Endothelial cell of umbilical vein (primary cell): ENCODE measurements at regions not wholly inside any gene's neighbourhood (a gene's known extent, or its start where the extent isn't known, plus 50 kb on each side); places are given as distances from the start of the nearest gene placed in this dataset.

Experiments used
- BruUV-seq: library from RNA; stranded (reverse); fragments of 400-500 nt; replicated peaks from 2 replicates; lab custom pipeline; 2021; lab: Mats Ljungman, UMichigan
- CTCF ChIA-PET: fragments of 300-600, 350-600 bp; sonication (Branson Sonifier 250); formaldehyde crosslinking; loops from one replicate; lab custom pipeline; 2021; ENCODE audit warnings: antibody characterized with exemption, inconsistent platforms; lab: Charles Lee
- POLR2A ChIA-PET: fragments of 300-600, 350-600 bp; sonication (Branson Sonifier 250); formaldehyde crosslinking; loops from one replicate; lab custom pipeline; 2021; ENCODE audit warnings: antibody characterized with exemption, inconsistent platforms; lab: Charles Lee
- DNase-seq: peaks from one replicate; pipeline ENCODE4 v3.0.0-alpha.2; 2011; ENCODE audit warnings: low read depth, low spot score
- FAIRE-seq: peaks from 2 replicates; lab custom pipeline; 2011; peaks lifted over from hg19 to GRCh38; lab: Jason Lieb, UNC
- H2AFZ ChIP-seq: 2 replicates; pipeline ENCODE4 v1.6.0; 2012; ENCODE audit warnings: low read depth, low read length, control low read depth, inconsistent platforms
- H3K27ac ChIP-seq: 2 replicates; pipeline ENCODE4 v1.5.1; 2011; ENCODE audit warnings: low read depth, mild to moderate bottlenecking, control low read depth, low read length, moderate library complexity; ENCODE audit not compliant: insufficient read depth
- H3K27me3 ChIP-seq, 2 experiments: 2 replicates each; pipeline versions ENCODE4 v1.6.0 to v1.6.1; 2011; ENCODE audit warnings: low read length in 2 of 2, mixed read lengths in 1 of 2; ENCODE audit not compliant: control insufficient read depth in 2 of 2, insufficient read depth in 2 of 2
- H3K36me3 ChIP-seq, 2 experiments: 2 replicates in 1 of 2; 3 replicates in 1 of 2; pipeline ENCODE4 v1.5.1; 2011; ENCODE audit warnings: low read length in 2 of 2, mild to moderate bottlenecking in 1 of 2, moderate library complexity in 1 of 2; ENCODE audit not compliant: control insufficient read depth in 2 of 2, insufficient read depth in 2 of 2; ENCODE audit errors: extremely low read depth in 1 of 2
- H3K4me1 ChIP-seq: 3 replicates; pipeline ENCODE4 v1.5.1; 2011; ENCODE audit warnings: mild to moderate bottlenecking, low read length; ENCODE audit not compliant: control insufficient read depth, insufficient read depth; ENCODE audit errors: extremely low read depth
- H3K4me2 ChIP-seq: 2 replicates; pipeline ENCODE4 v1.6.1; 2011; ENCODE audit warnings: low read length, control low read depth, mixed read lengths; ENCODE audit not compliant: insufficient read depth
- H3K4me3 ChIP-seq, 3 experiments: fragments of 200-600 bp in 1 of 3; sonication (generic), shearing (Covaris generic) in 1 of 3; replicated peaks in 1 of 3; 2 replicates each; pipeline ENCODE4 v1.5.1; 2011 to 2016; ENCODE audit warnings: control low read depth in 3 of 3, low read length in 3 of 3, mild to moderate bottlenecking in 2 of 3, inconsistent platforms in 1 of 3, low read depth in 1 of 3, moderate library complexity in 1 of 3; ENCODE audit not compliant: insufficient read depth in 1 of 3
- H3K79me2 ChIP-seq: 2 replicates; pipeline ENCODE4 v1.6.0; 2012; ENCODE audit warnings: low read length, inconsistent platforms; ENCODE audit not compliant: control insufficient read depth, insufficient read depth
- H3K9ac ChIP-seq: replicated peaks from 2 replicates; pipeline ENCODE3; 2011; ENCODE audit warnings: low read length, control low read depth; ENCODE audit not compliant: insufficient read depth; ENCODE audit errors: extremely low read depth
- H3K9me1 ChIP-seq: replicated peaks from 3 replicates; pipeline ENCODE4 v1.6.0; 2011; ENCODE audit warnings: mild to moderate bottlenecking, low read length; ENCODE audit not compliant: control insufficient read depth, insufficient read depth; ENCODE audit errors: extremely low read depth
- H3K9me3 ChIP-seq: replicated peaks from 2 replicates; pipeline ENCODE4 v1.5.1; 2012; ENCODE audit warnings: low read length, inconsistent platforms; ENCODE audit not compliant: control insufficient read depth, insufficient read depth
- H4K20me1 ChIP-seq: replicated peaks from 2 replicates; pipeline ENCODE3; 2011; ENCODE audit warnings: mild to moderate bottlenecking, low read length; ENCODE audit not compliant: control insufficient read depth, insufficient read depth; ENCODE audit errors: extremely low read depth
- CTCF ChIP-seq, 2 donors: IDR thresholded peaks; 1 replicate in 1 of 2; 2 replicates in 1 of 2; pipeline ENCODE4 v1.5.1; 2011; ENCODE audit warnings: low read length in 2 of 2, mild to moderate bottlenecking in 2 of 2, moderate library complexity in 2 of 2, control low read depth in 1 of 2, inconsistent platforms in 1 of 2, low read depth in 1 of 2; ENCODE audit not compliant: insufficient read depth in 1 of 2; ENCODE audit errors: extremely low read depth in 1 of 2
- EZH2 ChIP-seq: IDR thresholded peaks from 2 replicates; pipeline ENCODE4 v1.6.1; 2012; ENCODE audit warnings: borderline replicate concordance, low read depth, mild to moderate bottlenecking, moderate library complexity, low read length, inconsistent platforms; ENCODE audit not compliant: severe bottlenecking
- GATA2 ChIP-seq: IDR thresholded peaks from 2 replicates; pipeline ENCODE4 v1.7.0; 2011; ENCODE audit warnings: low read depth, mild to moderate bottlenecking, moderate library complexity, mixed read lengths, low read length; ENCODE audit not compliant: insufficient read length, insufficient read depth
- JUN ChIP-seq: IDR thresholded peaks from 2 replicates; pipeline ENCODE4 v1.6.1; 2011; ENCODE audit warnings: borderline replicate concordance, low read depth; ENCODE audit not compliant: insufficient read length, insufficient read depth
- MYC ChIP-seq: IDR thresholded peaks from one replicate; pipeline ENCODE4 v1.6.1; 2011; ENCODE audit warnings: mild to moderate bottlenecking, low read depth, low read length
- POLR2A ChIP-seq: IDR thresholded peaks from 2 replicates; pipeline ENCODE4 v1.6.1; 2012; ENCODE audit warnings: low read depth, mild to moderate bottlenecking, control low read depth, low read length
- POLR2AphosphoS5 ChIP-seq: IDR thresholded peaks from 2 replicates; pipeline ENCODE4 v1.6.1; 2012; ENCODE audit warnings: low read depth, mild to moderate bottlenecking, control low read depth, low read length, moderate library complexity; ENCODE audit not compliant: insufficient read depth
- dilution Hi-C: fragments of 300-500 bp; cut with MboI; formaldehyde crosslinking; loops from one replicate; pipeline ENCODE4 v1.15.0; 2019; ENCODE audit warnings: low sequenced_read_pairs; ENCODE audit not compliant: extremely low pct_ligation_motif_present
- intact Hi-C: fragments of 100-400 bp; cut with micrococcal nuclease; formaldehyde crosslinking; loops from one replicate; pipeline ENCODE4 v1.10.0; 2022

- Histone ChIP-seq H3K79me2 (no peaks in the 10 kb centered on the region), H3K36me3 (no peaks in the 10 kb centered on the region), H3K27ac (no peak overlapping the region), H2AFZ (no peak overlapping the region), H3K4me1 (no peaks in the 10 kb centered on the region), H3K27me3 (no peaks in the 10 kb centered on the region), H3K9ac (no peak overlapping the region), H3K4me3 (no peak overlapping the region), H4K20me1 (no peaks in the 10 kb centered on the region), H3K9me3 (no peaks in the 10 kb centered on the region), H3K9me1 (no peaks in the 10 kb centered on the region), H3K4me2 (no peak overlapping the region)
- ChIA-PET CTCF (no interaction called here), POLR2A (no interaction called here)
- DNase-seq (no peak), FAIRE-seq (no peak)
- TF ChIP-seq CTCF (IDR thresholded peaks at IDR 0.05; ENCODE audit: extremely low read depth in 1 of 2, insufficient read depth in 1 of 2, low read depth in 1 of 2, low read length in 2 of 2) (no peak), POLR2A (no peak), GATA2 (no peak), MYC (no peak), POLR2AphosphoS5 (no peak), JUN (no peak), EZH2 (no peak)
- dilution Hi-C loops: no loop called here
- no TSS peak for BruUV-seq
- intact Hi-C loops: no loop called here
These were observed 67.8 kb upstream of the VTCN1 start for GRCh38 chr1:117278531-117278930.

GRCh38 chr1:117275055-117275454 is 64.3 kb upstream of the VTCN1 start:
- ChIA-PET CTCF (no interaction called here), POLR2A (no interaction called here)
- no peaks in the 10 kb centered on the region for H4K20me1 ChIP-seq
- BruUV-seq: no TSS peak
- H3K9me1 ChIP-seq: no peaks in the 10 kb centered on the region
- H3K4me3 ChIP-seq: no peak overlapping the region
- no peaks in the 10 kb centered on the region for H3K36me3 ChIP-seq
- no peaks in the 10 kb centered on the region for H3K9me3 ChIP-seq
- H3K27ac ChIP-seq: no peak overlapping the region
- FAIRE-seq (no peak), DNase-seq (no peak)
- intact Hi-C loops (no loop called here), dilution Hi-C loops (no loop called here)
- H3K79me2 ChIP-seq: no peaks in the 10 kb centered on the region
- H3K4me1 ChIP-seq: no peaks in the 10 kb centered on the region
- no peak overlapping the region for H2AFZ ChIP-seq
- no peak overlapping the region for H3K9ac ChIP-seq
- TF ChIP-seq JUN: no peak
- H3K4me2 ChIP-seq: no peak overlapping the region
- H3K27me3 ChIP-seq: peaks cover 0 to under 1% of the 10 kb centered on the region in 2 experiments
